HCT116 (cell line): ENCODE measurements at regions not wholly inside any gene's neighbourhood (a gene's known extent, or its start where the extent isn't known, plus 50 kb on each side); places are given as distances from the start of the nearest gene placed in this dataset.

Experiments
- ATF3 ChIP-seq: IDR thresholded peaks from 2 replicates; pipeline ENCODE4 v1.6.1; 2012
- CTCF ChIP-seq, 3 experiments: fragments of 200-600 bp in 1 of 3; sonication (generic) in 1 of 3; IDR thresholded peaks in 2 of 3; conservative IDR thresholded peaks in 1 of 3; 2 replicates each; pipeline ENCODE4 v1.5.1; 2012 to 2017; ENCODE audit warnings: low read depth in 2 of 3, low read length in 2 of 3, antibody characterized with exemption in 1 of 3, borderline replicate concordance in 1 of 3, control low read depth in 1 of 3, mild to moderate bottlenecking in 1 of 3, mixed read lengths in 1 of 3, mixed run types in 1 of 3, moderate library complexity in 1 of 3; ENCODE audit not compliant: insufficient read depth in 1 of 3
- POLR2A ChIP-seq: IDR thresholded peaks from 2 replicates; pipeline ENCODE4 v1.7.0; 2011; ENCODE audit warnings: borderline replicate concordance; ENCODE audit not compliant: insufficient read depth, insufficient read length; ENCODE audit errors: extremely low read depth
- ZNF274 ChIP-seq: fragments of 200-500 bp; sonication (Bioruptor generic); IDR thresholded peaks from 2 replicates; pipeline ENCODE4 v1.6.1; 2014; ENCODE audit warnings: mild to moderate bottlenecking, low read depth, low read length, inconsistent platforms

- no peak for TF ChIP-seq ATF3
- no peak for TF ChIP-seq POLR2A
- no peak for TF ChIP-seq CTCF (IDR thresholded peaks at IDR 0.05 in 2 of 3, conservative IDR thresholded peaks at IDR 0.05 in 1 of 3; ENCODE audit: borderline replicate concordance in 1 of 3, insufficient read depth in 1 of 3, low read depth in 2 of 3, low read length in 2 of 3)
- no peak for TF ChIP-seq ZNF274
Observed at GRCh38 chr5:31007672-31008071, 185.8 kb upstream of the CDH6 start.
